GM23338 (cell line): ENCODE measurements at regions not wholly inside any gene's neighbourhood (a gene's known extent, or its start where the extent isn't known, plus 50 kb on each side); places are given as distances from the start of the nearest gene placed in this dataset.

Experiments used
- CTCF ChIP-seq, 2 experiments: fragments of 200-600 bp in 1 of 2; sonication (generic) in 1 of 2; conservative IDR thresholded peaks; 2 replicates each; pipeline versions ENCODE4 v1.5.1 to v1.6.1; 2016 to 2017; ENCODE audit warnings: antibody characterized with exemption in 2 of 2, low read depth in 2 of 2, mild to moderate bottlenecking in 2 of 2, moderate library complexity in 1 of 2
- ETS1 ChIP-seq: IDR thresholded peaks from 2 replicates; pipeline ENCODE4 v1.6.1; 2016; ENCODE audit warnings: antibody characterized with exemption
- EZH2 ChIP-seq: fragments of 200-600 bp; sonication (generic); IDR thresholded peaks from one replicate; pipeline ENCODE4 v1.8.0; 2017; ENCODE audit warnings: antibody characterized with exemption, mild to moderate bottlenecking, low read depth; ENCODE audit not compliant: unreplicated experiment
- EZH2phosphoT487 ChIP-seq: fragments of 200-600 bp; sonication (generic); IDR thresholded peaks from one replicate; pipeline ENCODE4 v1.8.1; 2018; ENCODE audit warnings: antibody characterized with exemption; ENCODE audit not compliant: unreplicated experiment
- JUNB ChIP-seq: IDR thresholded peaks from one replicate; pipeline ENCODE4 v1.6.1; 2016; ENCODE audit warnings: antibody characterized with exemption; ENCODE audit not compliant: unreplicated experiment
- POLR2AphosphoS5 ChIP-seq: IDR thresholded peaks from 2 replicates; pipeline ENCODE4 v1.6.1; 2016; ENCODE audit warnings: antibody characterized with exemption, low read depth
- REST ChIP-seq: IDR thresholded peaks from one replicate; pipeline ENCODE4 v1.6.1; 2018; ENCODE audit warnings: antibody characterized with exemption; ENCODE audit not compliant: unreplicated experiment

- TF ChIP-seq CTCF (conservative IDR thresholded peaks at IDR 0.05; ENCODE audit: low read depth in 2 of 2) (no peak), REST (no peak), EZH2 (no peak), POLR2AphosphoS5 (no peak), EZH2phosphoT487 (no peak), ETS1 (no peak), JUNB (no peak)
These were observed 123.3 kb upstream of the IGF1R start for GRCh38 chr15:98524838-98525660.
